DOHH2 (cell line): ENCODE measurements at regions not wholly inside any gene's neighbourhood (a gene's known extent, or its start where the extent isn't known, plus 50 kb on each side); places are given as distances from the start of the nearest gene placed in this dataset.

ENCODE experiments used
- H3F3A ChIP-seq: fragments of 200-600 bp; sonication (generic), shearing (Covaris generic); 2 replicates; pipeline ENCODE4 v1.6.0; 2016; ENCODE audit warnings: antibody characterized with exemption, mild to moderate bottlenecking; ENCODE audit not compliant: control insufficient read depth, insufficient read depth
- H3K27ac ChIP-seq: fragments of 200-600 bp; sonication (generic); 2 replicates; pipeline ENCODE4 v1.5.1; 2014; ENCODE audit warnings: low read depth, mild to moderate bottlenecking, low read length, moderate library complexity
- H3K27me3 ChIP-seq: fragments of 200-600 bp; sonication (generic); 2 replicates; pipeline ENCODE4 v1.6.1; 2014; ENCODE audit warnings: mild to moderate bottlenecking, low read length, mixed read lengths; ENCODE audit not compliant: control insufficient read depth
- H3K36me3 ChIP-seq: fragments of 200-600 bp; sonication (generic); 2 replicates; pipeline ENCODE4 v1.6.1; 2014; ENCODE audit warnings: mild to moderate bottlenecking, low read length, moderate library complexity, mixed read lengths; ENCODE audit not compliant: control insufficient read depth
- H3K4me1 ChIP-seq: fragments of 200-600 bp; sonication (generic); 2 replicates; pipeline ENCODE4 v1.6.1; 2014; ENCODE audit warnings: mild to moderate bottlenecking, low read length, mixed read lengths; ENCODE audit not compliant: control insufficient read depth
- H3K4me2 ChIP-seq: fragments of 200-600 bp; sonication (generic); 2 replicates; pipeline ENCODE4 v1.6.0; 2014; ENCODE audit warnings: mild to moderate bottlenecking, low read length, moderate library complexity
- H3K4me3 ChIP-seq: fragments of 200-600 bp; sonication (generic); 2 replicates; pipeline ENCODE4 v1.5.1; 2014; ENCODE audit warnings: mild to moderate bottlenecking, low read length, mixed read lengths
- H3K79me2 ChIP-seq: fragments of 200-600 bp; sonication (generic); 2 replicates; pipeline ENCODE4 v1.6.1; 2014; ENCODE audit warnings: mild to moderate bottlenecking, low read length, mixed read lengths; ENCODE audit not compliant: control insufficient read depth
- H3K9me2 ChIP-seq: fragments of 200-600 bp; sonication (generic); replicated peaks from 2 replicates; pipeline ENCODE4 v1.6.1; 2014; ENCODE audit warnings: mild to moderate bottlenecking, low read length, mixed read lengths; ENCODE audit not compliant: control insufficient read depth
- H3K9me3 ChIP-seq: fragments of 200-600 bp; sonication (generic); 2 replicates; pipeline ENCODE4 v1.6.1; 2014; ENCODE audit warnings: antibody characterized with exemption, low read length, mixed read lengths; ENCODE audit not compliant: control insufficient read depth, insufficient read depth
- H4K20me1 ChIP-seq: fragments of 200-600 bp; sonication (generic); 2 replicates; pipeline ENCODE4 v1.6.0; 2014; ENCODE audit warnings: low read depth, mild to moderate bottlenecking, antibody characterized with exemption, low read length, moderate library complexity; ENCODE audit not compliant: control insufficient read depth, insufficient read depth
- EZH2phosphoT487 ChIP-seq: fragments of 200-600 bp; sonication (generic); IDR thresholded peaks from 2 replicates; pipeline ENCODE4 v1.6.1; 2017; ENCODE audit warnings: borderline replicate concordance, mild to moderate bottlenecking, antibody characterized with exemption, low read length, moderate library complexity, mixed read lengths
- TF ChIP-seq, protein P1 (sequence below): fragments of 200-600 bp; sonication (generic); IDR thresholded peaks from one replicate; pipeline ENCODE4 v1.5.1; 2014; ENCODE audit warnings: antibody characterized with exemption, mild to moderate bottlenecking, low read depth, low read length; ENCODE audit not compliant: poor library complexity, severe bottlenecking

DNA sequence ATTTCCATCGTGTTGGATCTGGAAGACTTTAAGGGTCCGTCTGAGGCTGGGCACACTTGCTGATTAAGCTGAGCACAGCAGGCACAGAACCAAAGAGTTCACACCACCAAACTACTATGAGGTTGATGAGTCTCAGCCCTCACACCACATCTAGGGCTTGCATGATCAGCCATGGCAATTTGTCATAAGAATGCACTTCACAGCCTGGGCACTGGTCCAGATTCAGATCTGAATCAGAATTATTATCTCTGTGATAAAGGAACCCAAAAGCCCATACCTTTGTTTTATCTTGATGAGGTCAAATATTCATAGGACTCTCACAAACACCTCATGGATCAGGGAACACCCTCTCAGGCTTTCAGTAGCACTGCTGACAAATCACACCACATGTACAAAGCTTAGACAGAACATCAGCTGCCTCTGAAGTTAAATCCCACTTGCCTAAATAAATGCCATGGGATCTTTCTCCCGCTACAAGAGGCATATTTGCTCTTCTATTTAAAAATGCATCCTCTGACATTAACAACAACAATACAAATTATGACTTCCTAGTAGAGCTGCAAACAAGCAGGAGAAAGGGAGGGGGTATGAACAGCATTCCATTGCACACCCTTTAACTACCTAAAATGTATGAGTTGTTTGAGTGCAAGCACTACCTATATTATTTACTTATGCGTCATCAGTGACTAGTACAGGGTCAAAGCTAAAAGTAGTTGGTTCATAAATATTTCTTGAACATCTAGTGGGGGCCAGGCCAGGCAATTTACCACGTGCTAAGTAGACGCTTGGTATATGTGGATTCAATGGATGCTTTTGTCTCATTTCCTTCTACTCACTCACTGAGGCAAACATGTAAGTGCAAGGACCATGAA lies 186.3 kb upstream of the FGF13 start:
- TF ChIP-seq, protein P1, sequence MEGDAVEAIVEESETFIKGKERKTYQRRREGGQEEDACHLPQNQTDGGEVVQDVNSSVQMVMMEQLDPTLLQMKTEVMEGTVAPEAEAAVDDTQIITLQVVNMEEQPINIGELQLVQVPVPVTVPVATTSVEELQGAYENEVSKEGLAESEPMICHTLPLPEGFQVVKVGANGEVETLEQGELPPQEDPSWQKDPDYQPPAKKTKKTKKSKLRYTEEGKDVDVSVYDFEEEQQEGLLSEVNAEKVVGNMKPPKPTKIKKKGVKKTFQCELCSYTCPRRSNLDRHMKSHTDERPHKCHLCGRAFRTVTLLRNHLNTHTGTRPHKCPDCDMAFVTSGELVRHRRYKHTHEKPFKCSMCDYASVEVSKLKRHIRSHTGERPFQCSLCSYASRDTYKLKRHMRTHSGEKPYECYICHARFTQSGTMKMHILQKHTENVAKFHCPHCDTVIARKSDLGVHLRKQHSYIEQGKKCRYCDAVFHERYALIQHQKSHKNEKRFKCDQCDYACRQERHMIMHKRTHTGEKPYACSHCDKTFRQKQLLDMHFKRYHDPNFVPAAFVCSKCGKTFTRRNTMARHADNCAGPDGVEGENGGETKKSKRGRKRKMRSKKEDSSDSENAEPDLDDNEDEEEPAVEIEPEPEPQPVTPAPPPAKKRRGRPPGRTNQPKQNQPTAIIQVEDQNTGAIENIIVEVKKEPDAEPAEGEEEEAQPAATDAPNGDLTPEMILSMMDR = no peak
- TF ChIP-seq EZH2phosphoT487 = no peak
- Histone ChIP-seq H3K79me2 (no peaks in the 10 kb centered on the region), H4K20me1 (no peaks in the 10 kb centered on the region), H3F3A (no peaks in the 10 kb centered on the region), H3K9me2 (no peaks in the 10 kb centered on the region), H3K4me1 (no peaks in the 10 kb centered on the region), H3K4me2 (no peak overlapping the region), H3K27ac (no peak overlapping the region), H3K4me3 (no peak overlapping the region), H3K9me3 (no peaks in the 10 kb centered on the region), H3K36me3 (no peaks in the 10 kb centered on the region), H3K27me3 (no peaks in the 10 kb centered on the region)

DNA sequence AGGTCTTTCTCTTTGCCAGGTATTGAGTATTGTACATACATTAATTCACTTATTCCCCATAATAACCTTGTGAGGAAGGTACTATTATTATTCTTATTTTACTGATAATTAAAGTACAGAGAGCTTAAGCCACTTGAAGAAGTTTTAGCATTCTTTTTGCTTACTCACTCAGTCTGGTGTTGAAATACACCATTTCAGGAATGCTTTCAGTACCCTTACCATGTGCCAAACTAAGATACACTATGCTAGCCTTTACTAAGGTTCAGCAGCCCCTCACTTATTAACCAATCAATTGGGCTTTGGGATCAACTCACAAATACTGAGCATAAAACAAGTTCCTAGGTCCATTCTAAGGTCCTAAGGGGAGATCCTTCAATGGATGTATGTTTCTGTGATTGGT lies 179.0 kb upstream of the FGF13 start:
- Histone ChIP-seq H3K36me3 (no peaks in the 10 kb centered on the region), H4K20me1 (no peaks in the 10 kb centered on the region), H3K79me2 (no peaks in the 10 kb centered on the region), H3K27me3 (no peaks in the 10 kb centered on the region), H3K27ac (no peak overlapping the region), H3K9me2 (no peaks in the 10 kb centered on the region), H3F3A (no peaks in the 10 kb centered on the region), H3K9me3 (no peaks in the 10 kb centered on the region), H3K4me1 (no peaks in the 10 kb centered on the region), H3K4me3 (no peak overlapping the region), H3K4me2 (no peak overlapping the region)
- TF ChIP-seq EZH2phosphoT487 = no peak

DNA sequence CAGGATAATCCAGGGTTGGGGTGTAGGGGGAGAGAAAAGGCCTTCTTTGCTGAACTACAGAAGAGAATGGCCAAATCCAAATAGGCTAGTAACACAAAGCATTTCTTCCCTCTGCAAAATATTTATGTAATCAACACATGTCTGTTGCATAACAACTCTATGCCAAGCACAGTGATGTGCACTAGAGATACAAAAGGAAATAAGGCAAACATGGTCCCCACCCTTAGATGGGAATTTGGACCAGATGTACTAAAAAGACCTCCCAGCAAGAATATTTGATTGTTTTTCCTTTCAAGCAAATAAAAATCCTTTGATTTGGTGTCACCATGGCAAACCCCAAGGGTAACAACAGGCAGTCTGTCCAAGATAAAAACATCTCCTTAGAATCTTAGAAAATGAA lies 177.6 kb upstream of the FGF13 start:
- no peaks in the 10 kb centered on the region for H3K9me2 ChIP-seq
- no peaks in the 10 kb centered on the region for H3K79me2 ChIP-seq
- H3K36me3 ChIP-seq = no peaks in the 10 kb centered on the region
- TF ChIP-seq EZH2phosphoT487 = no peak
- TF ChIP-seq, protein P1 = no peak
- no peak overlapping the region for H3K4me3 ChIP-seq
- H3K4me2 ChIP-seq = no peak overlapping the region
- H3K9me3 ChIP-seq = no peaks in the 10 kb centered on the region
- H3K27me3 ChIP-seq = no peaks in the 10 kb centered on the region
- no peak overlapping the region for H3K27ac ChIP-seq
- no peaks in the 10 kb centered on the region for H3K4me1 ChIP-seq
- H3F3A ChIP-seq = no peaks in the 10 kb centered on the region
- no peaks in the 10 kb centered on the region for H4K20me1 ChIP-seq

DNA sequence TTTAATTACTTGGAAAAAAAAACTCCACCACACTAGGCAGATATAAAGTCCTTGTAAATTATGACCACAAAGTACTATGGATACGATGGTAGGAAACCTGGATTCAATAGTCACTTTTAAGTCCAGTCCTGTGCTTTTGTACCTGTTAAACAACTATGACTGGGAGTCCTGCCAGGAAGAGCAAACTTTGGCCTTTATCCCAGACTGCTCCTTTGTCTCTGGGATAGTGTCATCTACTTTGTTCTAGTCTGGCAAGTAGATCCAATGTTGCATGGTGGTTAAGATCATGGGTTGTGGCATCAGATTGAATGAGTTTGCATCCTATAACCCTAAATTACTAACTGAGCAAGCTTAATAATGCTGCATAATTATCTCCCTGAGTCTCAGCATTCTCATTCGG lies 175.3 kb upstream of the FGF13 start:
- no peak for TF ChIP-seq EZH2phosphoT487
- TF ChIP-seq, protein P1 = no peak

More for the DNA sequence above, 175.3 kb upstream of the FGF13 start:
- Histone ChIP-seq H3K4me3 (no peak overlapping the region), H3K4me1 (no peaks in the 10 kb centered on the region), H3K9me3 (no peaks in the 10 kb centered on the region), H3K9me2 (no peaks in the 10 kb centered on the region), H3K36me3 (no peaks in the 10 kb centered on the region), H3K4me2 (no peak overlapping the region), H4K20me1 (no peaks in the 10 kb centered on the region), H3K27ac (no peak overlapping the region), H3F3A (no peaks in the 10 kb centered on the region), H3K79me2 (no peaks in the 10 kb centered on the region), H3K27me3 (no peaks in the 10 kb centered on the region)
